MG63 (cell line): ENCODE measurements at regions not wholly inside any gene's neighbourhood (a gene's known extent, or its start where the extent isn't known, plus 50 kb on each side); places are given as distances from the start of the nearest gene placed in this dataset.

Experiments used
- DNase-seq: peaks from one replicate; pipeline ENCODE4 v3.0.0-alpha.2; 2020
- H3K27me3 ChIP-seq: fragments of 250-450 bp; sonication (Bioruptor Pico); 2 replicates; pipeline ENCODE4 v1.5.1; 2020; ENCODE audit warnings: mild to moderate bottlenecking, moderate library complexity
- H3K36me3 ChIP-seq: fragments of 250-450 bp; sonication (Bioruptor Pico); 2 replicates; pipeline ENCODE4 v1.5.1; 2020; ENCODE audit warnings: mild to moderate bottlenecking, moderate library complexity
- H3K4me3 ChIP-seq: fragments of 250-450 bp; sonication (Bioruptor Pico); 2 replicates; pipeline ENCODE4 v1.5.1; 2020; ENCODE audit warnings: mild to moderate bottlenecking, moderate library complexity
- H3K9me3 ChIP-seq: fragments of 250-450 bp; sonication (Bioruptor Pico); 2 replicates; pipeline ENCODE4 v1.5.1; 2020; ENCODE audit warnings: mild to moderate bottlenecking, moderate library complexity

DNA sequence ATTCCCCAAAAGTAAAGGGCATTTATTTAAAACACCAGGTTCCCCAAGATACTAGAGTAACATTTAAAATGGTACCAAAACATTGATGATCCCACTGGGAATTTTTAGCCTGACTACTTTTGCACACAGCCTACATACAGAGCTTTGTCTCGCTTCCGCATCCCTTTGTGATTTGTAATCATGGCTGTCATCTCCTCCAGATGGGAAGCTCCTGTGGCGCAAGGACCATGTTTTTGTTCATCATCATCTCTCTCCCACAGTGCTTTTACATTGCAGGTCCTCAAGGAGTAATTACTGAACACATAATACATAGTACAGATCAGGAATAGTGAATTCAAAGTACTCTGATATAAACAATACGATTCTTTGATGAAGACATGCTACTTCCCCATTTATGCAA is 231.2 kb upstream of the MTNR1B start:
- DNase-seq: no peak
- no peak overlapping the region for H3K4me3 ChIP-seq
- no peaks in the 10 kb centered on the region for H3K27me3 ChIP-seq
- no peaks in the 10 kb centered on the region for H3K9me3 ChIP-seq
- H3K36me3 ChIP-seq: no peaks in the 10 kb centered on the region

DNA sequence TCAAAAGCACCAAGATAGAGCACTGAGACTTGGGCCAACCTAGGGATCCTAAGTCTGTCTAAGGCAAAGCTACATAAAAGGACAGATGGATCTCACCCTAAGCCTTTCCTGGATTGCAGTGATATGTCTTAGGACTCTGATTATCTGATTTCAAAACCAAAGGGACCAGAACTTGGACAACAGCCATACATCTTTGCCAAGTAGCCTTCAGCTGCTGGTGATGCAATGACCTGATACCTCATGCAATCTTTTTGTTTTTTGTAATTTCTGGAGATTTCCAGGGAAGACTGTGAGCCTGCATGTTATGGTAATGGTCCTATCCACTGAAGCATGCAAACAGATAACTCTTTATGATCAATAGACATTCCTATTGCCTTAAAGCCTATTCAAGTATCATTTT is 230.4 kb upstream of the MTNR1B start:
- no peaks in the 10 kb centered on the region for H3K36me3 ChIP-seq

DNA sequence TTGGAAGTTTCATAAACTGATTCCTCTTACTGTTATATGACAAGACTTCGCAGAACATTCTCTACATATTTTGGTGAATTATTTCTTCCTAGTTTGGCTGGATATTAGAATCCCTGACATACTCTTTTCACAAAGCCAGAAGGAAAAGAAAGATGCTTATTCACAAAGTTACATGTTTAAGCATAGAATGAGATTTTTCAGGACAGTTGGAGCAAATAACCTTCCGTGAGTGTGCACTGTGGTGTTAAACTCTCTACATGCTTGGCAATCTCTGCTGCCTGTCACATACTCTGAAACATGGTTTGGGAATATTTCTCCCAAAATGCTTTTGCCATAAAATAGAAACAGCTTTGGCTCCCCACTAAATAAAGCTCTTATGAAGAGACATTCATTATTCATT is 230.0 kb upstream of the MTNR1B start:
- Histone ChIP-seq H3K9me3 (no peaks in the 10 kb centered on the region), H3K4me3 (no peak overlapping the region)
- DNase-seq: no peak

More for the DNA sequence above, 230.4 kb upstream of the MTNR1B start:
- no peak for DNase-seq
- Histone ChIP-seq H3K9me3 (no peaks in the 10 kb centered on the region), H3K4me3 (no peak overlapping the region), H3K27me3 (no peaks in the 10 kb centered on the region)

DNA sequence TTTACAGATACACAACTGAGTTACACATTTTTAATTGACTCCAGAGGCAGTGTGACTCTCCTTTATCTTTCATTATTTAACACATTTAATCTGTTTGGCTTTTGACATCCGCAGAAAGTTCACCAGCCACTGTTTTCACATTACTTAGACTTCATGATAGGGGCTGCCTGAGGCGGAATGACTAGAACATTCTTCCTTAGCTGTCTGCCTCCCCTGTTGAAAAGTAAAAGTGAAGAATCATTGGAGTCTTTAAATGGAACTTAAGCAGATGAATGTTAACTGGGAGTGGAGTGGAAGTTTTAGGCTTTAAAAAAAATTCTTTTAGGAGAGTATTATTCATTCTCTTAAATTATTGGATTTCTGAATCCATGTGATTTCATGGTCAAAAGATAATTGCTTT is 229.2 kb upstream of the MTNR1B start:
- Histone ChIP-seq H3K4me3 (no peak overlapping the region), H3K36me3 (no peaks in the 10 kb centered on the region), H3K9me3 (no peaks in the 10 kb centered on the region), H3K27me3 (no peaks in the 10 kb centered on the region)
- no peak for DNase-seq

More for the DNA sequence above, 230.0 kb upstream of the MTNR1B start:
- Histone ChIP-seq H3K36me3 (no peaks in the 10 kb centered on the region), H3K27me3 (no peaks in the 10 kb centered on the region)

DNA sequence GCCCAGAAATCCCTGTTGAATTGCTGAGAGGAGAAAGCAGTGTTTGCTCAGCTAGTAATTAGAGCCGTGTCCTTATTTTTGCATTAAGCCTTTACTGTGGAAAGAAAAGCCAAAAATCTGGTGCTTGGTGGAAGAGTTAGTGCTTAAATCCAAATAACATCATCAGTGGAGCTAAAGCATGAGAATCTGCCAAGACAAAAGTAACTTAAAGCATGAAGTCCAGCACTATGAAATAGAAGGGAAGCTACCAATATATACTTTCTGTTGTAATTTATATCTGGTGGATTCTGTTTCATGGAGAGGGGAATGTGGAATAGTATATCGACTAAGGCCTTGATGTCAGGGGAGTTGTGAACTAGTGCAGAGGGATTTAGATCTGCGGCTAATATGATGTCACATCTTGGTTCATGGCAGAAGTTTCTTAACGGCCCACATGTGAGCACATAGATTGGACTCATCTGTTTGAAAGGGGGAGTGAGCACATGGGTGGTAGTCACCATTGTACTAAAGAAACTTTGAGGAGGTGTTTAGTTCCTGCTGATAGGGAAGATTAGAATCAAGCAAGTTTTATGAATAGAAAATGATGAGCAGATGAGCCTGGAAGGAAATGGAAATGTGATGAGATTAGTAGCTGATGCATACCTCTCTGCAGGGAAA is 224.4 kb upstream of the MTNR1B start:
- Histone ChIP-seq H3K27me3 (no peaks in the 10 kb centered on the region), H3K9me3 (no peaks in the 10 kb centered on the region), H3K4me3 (no peak overlapping the region), H3K36me3 (no peaks in the 10 kb centered on the region)
- DNase-seq: no peak

DNA sequence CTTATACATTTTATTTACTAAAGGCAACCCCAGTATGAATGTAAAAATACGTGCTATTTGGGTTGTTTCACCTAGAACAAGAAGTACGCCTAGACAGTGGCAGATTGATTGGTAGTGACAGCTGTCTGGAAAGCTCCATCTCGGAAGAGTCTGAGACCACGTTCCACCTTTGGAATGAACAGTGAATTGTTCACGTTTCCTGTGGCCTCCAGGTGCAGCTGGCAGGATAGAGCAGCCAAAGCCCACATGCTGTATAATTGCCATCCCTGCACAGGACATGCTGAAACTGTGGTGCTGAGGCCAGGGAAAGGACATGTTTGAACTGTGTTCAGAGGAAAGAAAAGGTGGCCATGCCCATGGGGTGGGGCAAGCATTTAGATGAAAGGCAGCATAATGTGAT is 218.7 kb upstream of the MTNR1B start:
- no peaks in the 10 kb centered on the region for H3K27me3 ChIP-seq
- H3K9me3 ChIP-seq: no peaks in the 10 kb centered on the region
- DNase-seq: no peak
- H3K4me3 ChIP-seq: no peak overlapping the region
- no peaks in the 10 kb centered on the region for H3K36me3 ChIP-seq

DNA sequence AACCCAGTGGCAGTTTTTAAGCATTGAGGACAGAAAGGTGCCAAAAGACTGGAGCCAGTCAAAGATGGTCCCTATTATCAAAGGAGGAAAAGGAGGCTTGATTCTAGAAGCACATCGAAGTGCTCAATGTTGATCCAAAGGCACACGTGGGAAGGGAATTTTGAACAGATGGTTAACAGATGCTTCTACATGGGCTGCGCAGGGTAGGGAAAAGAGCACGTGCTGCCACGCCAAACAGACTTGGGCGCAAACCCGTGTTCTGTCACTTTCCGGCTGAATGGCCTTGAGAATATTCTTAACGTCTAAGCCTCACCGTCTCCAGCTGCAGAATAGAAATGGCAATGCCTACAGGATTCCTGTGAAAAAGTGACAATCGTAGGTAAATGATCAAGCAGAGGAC is 217.9 kb upstream of the MTNR1B start:
- no peaks in the 10 kb centered on the region for H3K9me3 ChIP-seq
- no peaks in the 10 kb centered on the region for H3K36me3 ChIP-seq
- DNase-seq: no peak
- H3K27me3 ChIP-seq: no peaks in the 10 kb centered on the region
- no peak overlapping the region for H3K4me3 ChIP-seq

DNA sequence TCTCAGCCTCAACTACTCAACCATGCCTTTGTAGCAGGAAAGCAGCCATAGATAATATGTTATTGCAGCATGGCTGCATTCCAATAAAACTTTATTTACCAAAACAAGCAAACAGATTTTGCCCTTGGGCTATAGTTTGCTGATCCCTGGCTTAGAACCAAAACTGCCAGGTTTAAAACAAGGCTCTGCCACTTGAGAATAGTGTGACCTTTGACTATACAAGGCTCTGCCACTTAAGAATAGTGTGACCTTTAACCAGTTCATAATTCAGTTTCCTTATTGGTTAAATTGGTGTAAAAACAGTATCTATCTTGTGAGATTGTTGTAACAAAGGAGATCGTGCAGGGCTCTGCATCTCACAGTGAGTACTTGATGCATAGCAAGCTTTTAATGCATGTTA is 217.3 kb upstream of the MTNR1B start:
- H3K4me3 ChIP-seq: no peak overlapping the region
- no peaks in the 10 kb centered on the region for H3K27me3 ChIP-seq
- DNase-seq: no peak
- no peaks in the 10 kb centered on the region for H3K9me3 ChIP-seq
- H3K36me3 ChIP-seq: no peaks in the 10 kb centered on the region

DNA sequence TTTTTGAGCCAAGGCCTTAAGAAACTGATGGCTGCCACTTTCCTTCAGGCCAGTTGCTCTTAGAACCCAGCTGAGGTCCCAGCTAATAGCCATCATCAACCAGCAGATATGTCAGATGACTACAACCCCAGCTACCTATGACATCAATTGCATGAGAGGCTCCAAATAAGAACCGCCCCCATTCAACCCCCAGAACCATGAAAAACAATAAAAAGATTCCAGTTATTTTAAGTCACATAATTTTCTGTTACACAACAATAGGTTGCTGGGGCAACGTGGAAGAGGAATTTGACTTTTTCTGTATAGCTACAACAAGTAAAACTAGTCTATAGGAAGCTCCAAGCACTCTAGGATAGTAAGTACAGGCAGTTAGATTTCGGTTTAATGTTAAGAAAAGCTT is 216.3 kb upstream of the MTNR1B start:
- Histone ChIP-seq H3K36me3 (no peaks in the 10 kb centered on the region), H3K27me3 (no peaks in the 10 kb centered on the region), H3K9me3 (no peaks in the 10 kb centered on the region), H3K4me3 (no peak overlapping the region)
- no peak for DNase-seq

DNA sequence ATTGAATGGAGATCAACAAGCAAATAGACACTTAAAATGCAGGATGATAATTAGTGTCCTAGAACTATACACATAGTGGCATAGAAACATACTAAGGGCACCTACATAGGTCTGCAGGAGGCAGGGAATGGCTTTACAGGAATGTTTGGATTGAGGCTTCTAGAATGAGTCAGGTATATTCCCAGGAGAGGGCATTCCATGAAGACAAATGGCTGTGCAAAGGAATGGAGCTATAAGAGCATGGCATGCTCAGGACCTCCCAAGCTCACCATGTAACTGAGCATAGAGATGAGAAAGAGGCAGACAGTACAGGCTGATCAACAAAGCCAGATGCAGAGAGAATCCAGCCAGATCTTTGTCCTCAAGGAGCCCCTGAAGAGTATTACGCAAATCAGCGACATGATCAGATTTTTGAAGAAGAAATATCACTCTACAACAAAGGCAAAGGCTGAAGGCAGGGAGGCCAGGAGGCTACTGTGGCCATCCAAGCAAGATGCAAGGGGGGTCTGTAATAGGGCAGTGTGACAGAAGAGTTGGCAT is 211.1 kb upstream of the MTNR1B start:
- Histone ChIP-seq H3K36me3 (no peaks in the 10 kb centered on the region), H3K4me3 (no peak overlapping the region), H3K27me3 (no peaks in the 10 kb centered on the region), H3K9me3 (no peaks in the 10 kb centered on the region)
- no peak for DNase-seq

DNA sequence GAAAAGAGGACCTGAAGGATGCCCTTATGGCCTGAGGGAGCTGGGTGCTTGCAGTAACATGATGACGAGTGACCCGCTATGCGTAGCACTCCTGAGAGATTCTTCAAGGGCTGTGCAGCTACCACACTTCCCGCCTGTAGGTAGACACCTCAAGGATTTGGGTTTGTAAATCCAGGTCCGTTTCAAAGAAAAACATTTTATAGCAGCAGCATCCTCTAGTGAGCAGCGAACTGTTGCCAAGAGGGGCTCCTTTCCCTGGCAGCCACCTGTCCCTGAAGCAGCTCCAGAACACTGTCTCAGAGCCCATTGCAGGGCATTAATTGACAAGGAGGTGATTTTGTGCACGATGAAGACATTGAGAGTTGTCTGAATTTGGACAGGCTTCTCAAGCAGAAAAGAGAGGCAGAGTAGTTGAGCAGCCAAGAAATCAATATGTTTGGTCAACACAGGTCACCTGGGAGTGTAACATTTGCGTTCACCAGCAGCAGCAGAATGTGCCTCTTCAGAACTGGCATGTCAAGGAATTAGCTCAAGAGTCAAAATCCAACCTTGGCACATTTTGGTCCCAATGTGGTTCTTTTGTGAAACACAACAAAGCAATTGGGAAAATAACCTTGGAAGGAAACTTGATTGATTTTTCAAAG is 209.8 kb upstream of the MTNR1B start:
- no peak for DNase-seq
- Histone ChIP-seq H3K36me3 (no peaks in the 10 kb centered on the region), H3K4me3 (no peak overlapping the region), H3K27me3 (no peaks in the 10 kb centered on the region), H3K9me3 (no peaks in the 10 kb centered on the region)

DNA sequence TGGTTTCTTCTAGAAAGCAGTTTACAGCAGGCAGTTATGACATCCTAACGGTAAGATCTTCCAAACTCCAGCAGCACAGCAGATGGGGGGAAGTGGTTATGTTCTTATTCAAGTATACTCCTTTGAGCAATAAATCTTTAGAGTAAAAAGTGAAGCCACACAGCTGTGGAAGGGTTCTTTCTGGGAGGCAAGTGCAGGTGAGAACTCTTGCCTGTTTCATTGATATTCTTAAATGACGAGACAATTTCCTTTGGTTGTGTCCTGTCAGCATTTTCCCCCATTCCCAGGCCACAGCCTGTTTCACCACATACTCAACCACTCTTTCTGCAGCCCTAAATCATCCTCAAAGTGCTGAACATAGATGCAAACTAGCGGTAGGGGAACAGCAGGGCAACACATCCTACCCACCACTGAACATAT is 207.3 kb upstream of the MTNR1B start:
- no peaks in the 10 kb centered on the region for H3K27me3 ChIP-seq
- no peak for DNase-seq
- no peak overlapping the region for H3K4me3 ChIP-seq
- no peaks in the 10 kb centered on the region for H3K36me3 ChIP-seq
- H3K9me3 ChIP-seq: no peaks in the 10 kb centered on the region

DNA sequence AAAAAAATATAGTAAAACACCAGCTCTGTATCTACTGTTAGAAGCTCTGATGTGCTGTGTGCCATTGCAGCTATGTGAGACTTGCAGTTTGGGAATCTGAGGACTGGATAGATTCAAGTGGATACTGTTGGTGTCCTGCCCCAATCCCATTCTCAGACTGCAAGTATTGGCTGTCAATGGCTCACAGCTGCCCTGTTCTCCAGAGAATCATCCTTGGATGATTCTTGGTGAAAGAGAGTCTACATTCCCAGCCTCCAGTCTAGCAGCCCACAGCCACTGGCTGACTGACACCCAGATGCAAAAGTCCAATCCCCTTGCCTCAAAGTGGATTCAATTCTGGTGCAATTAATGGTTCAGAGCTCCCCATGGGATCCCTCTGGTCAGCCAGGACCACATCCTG is 206.1 kb upstream of the MTNR1B start:
- Histone ChIP-seq H3K4me3 (no peak overlapping the region), H3K36me3 (no peaks in the 10 kb centered on the region), H3K27me3 (no peaks in the 10 kb centered on the region), H3K9me3 (no peaks in the 10 kb centered on the region)
- DNase-seq: no peak

DNA sequence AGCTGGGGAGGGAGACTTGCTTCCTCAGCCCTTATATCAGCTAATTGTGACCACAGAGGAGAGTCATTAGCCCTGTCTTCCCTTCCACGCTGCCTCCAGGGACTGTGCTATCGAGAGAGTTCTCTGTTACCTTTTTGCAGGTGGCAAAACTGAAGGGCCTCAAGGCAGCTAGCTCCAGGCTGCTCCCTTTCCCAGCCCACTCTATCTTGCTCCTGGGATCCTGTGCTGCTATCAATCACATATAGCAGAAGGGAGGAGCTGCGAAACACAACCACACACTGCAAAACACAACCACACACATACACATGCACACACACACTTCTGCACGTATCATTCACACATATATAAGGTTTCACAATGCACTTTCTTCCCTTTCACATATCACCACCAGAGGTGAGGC is 205.3 kb upstream of the MTNR1B start:
- Histone ChIP-seq H3K4me3 (no peak overlapping the region), H3K27me3 (no peaks in the 10 kb centered on the region), H3K36me3 (no peaks in the 10 kb centered on the region), H3K9me3 (no peaks in the 10 kb centered on the region)
- no peak for DNase-seq

DNA sequence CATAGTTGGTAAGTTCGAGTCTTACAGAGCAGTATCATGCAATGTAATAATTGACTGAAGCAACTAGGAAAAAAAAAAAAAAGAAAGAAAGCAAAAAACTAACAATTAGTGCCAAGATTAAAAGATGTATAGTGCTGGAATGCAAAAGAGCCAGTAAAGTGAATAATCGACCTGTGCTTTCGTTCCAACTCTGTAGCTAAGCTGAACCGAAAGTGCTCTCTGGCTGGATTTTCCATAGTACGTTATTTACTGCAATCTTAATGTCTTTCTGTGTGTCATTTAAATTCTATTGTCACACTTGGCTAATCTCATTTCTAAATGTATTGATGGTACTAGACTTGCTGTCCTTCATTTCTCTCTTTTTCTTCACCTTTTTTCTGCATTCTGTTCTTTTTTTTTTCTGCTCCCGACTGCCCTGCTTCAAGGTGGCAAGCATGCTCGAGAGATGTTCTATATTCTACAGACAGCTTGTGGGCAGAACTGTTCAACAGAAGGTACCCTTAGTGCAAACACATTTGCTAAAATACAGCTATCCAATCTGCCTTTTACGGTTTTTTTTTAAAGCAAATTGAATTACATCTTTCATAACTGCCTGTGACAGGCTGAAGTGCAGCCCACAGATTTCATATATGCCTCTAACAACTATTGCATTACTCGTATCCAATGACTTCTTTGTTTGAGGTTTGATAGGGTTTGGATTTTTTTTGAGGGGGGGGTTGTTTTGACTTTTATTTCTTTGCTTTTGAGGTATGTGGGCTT is 204.2 kb upstream of the MTNR1B start:
- DNase-seq: no peak
- H3K36me3 ChIP-seq: no peaks in the 10 kb centered on the region
- H3K27me3 ChIP-seq: no peaks in the 10 kb centered on the region

DNA sequence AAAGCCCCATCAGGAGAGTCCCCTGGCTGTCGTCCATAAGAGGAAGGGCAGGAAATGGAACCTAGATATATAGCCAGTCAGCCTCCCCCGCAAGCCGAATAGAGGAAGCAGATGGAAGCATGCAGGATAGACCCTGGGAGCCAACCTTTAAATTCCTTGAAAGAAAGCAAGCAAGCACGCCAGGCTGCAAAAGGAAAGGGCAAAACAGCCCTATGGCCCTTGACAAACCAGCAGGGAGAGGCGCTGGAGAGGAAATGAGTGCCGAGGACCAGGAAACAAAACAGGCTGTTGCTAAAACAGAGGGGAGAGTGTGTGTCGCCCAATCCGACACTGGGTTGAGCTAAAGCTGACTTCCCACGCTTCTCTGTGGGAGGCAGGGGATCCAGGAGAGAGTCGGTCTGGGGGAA is 203.5 kb upstream of the MTNR1B start:
- Histone ChIP-seq H3K4me3 (no peak overlapping the region), H3K9me3 (no peaks in the 10 kb centered on the region), H3K27me3 (no peaks in the 10 kb centered on the region), H3K36me3 (no peaks in the 10 kb centered on the region)
- no peak for DNase-seq

More for the DNA sequence above, 204.2 kb upstream of the MTNR1B start:
- Histone ChIP-seq H3K4me3 (no peak overlapping the region), H3K9me3 (no peaks in the 10 kb centered on the region)

DNA sequence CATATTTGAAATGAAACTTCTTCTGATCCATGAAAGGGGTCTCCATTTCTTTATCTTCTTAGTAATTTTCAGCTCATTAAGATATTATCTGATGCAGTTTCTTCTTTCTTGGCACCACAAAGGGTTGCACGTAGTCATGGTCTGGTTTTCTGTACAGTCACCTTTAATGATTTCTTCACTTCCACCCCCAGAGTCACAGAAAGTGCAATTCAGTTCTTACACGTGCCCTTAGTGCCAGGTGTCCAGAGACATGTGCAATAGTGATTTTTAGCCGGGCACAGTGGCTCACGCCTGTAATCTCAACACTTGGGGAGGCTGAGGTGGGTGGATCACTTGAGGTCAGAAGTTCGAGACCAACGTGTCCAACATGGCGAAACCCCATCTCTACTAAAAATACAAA is 202.8 kb upstream of the MTNR1B start:
- DNase-seq: no peak
- no peak overlapping the region for H3K4me3 ChIP-seq
- no peaks in the 10 kb centered on the region for H3K36me3 ChIP-seq
- no peaks in the 10 kb centered on the region for H3K9me3 ChIP-seq
- H3K27me3 ChIP-seq: no peaks in the 10 kb centered on the region

DNA sequence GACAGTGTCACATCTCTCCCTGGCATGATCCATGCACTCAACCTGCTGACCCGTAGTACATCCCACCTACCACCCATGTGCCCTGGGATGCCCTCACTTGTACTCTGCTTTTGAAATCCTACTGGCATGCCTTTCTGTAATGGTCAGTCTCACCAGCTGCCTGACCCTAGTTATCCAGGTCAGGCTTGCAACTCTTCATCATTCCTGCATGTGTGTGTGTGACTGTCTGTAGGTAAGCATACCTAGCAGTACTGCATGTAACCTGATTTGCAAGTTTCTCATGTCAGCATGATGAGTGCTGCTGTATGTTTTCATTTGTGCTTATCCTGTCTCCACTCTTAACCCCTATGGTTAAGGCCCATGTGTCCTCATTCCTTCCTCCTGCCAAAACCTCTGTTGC is 202.0 kb upstream of the MTNR1B start:
- no peaks in the 10 kb centered on the region for H3K9me3 ChIP-seq
- H3K36me3 ChIP-seq: no peaks in the 10 kb centered on the region
- H3K4me3 ChIP-seq: no peak overlapping the region
- DNase-seq: no peak
- H3K27me3 ChIP-seq: no peaks in the 10 kb centered on the region
